PFSK-1 (cell line): ENCODE measurements at regions not wholly inside any gene's neighbourhood (a gene's known extent, or its start where the extent isn't known, plus 50 kb on each side); places are given as distances from the start of the nearest gene placed in this dataset.

Source experiments
- POLR2AphosphoS5 ChIP-seq: IDR thresholded peaks from 2 replicates; pipeline ENCODE4 v1.6.1; 2012; ENCODE audit warnings: low read depth, mild to moderate bottlenecking, control low read depth, low read length, moderate library complexity
- REST ChIP-seq, 2 experiments: IDR thresholded peaks; 2 replicates each; pipeline versions ENCODE4 v1.6.1 to v1.8.0; 2011 to 2012; ENCODE audit warnings: low read depth in 2 of 2, low read length in 2 of 2, control low read depth in 1 of 2, inconsistent platforms in 1 of 2, mild to moderate bottlenecking in 1 of 2, moderate library complexity in 1 of 2; ENCODE audit not compliant: insufficient read depth in 1 of 2

- TF ChIP-seq REST (IDR thresholded peaks at IDR 0.05; ENCODE audit: insufficient read depth in 1 of 2, low read depth in 2 of 2, low read length in 2 of 2) (no peak), POLR2AphosphoS5 (no peak)
Measured at GRCh38 chr9:79390781-79391770, 180.7 kb upstream of the TLE4 start.
